T-helper 1 cell treated with Interleukin-12 subunit alpha and Interleukin-12 subunit beta and Interleukin-4 antibody, amounts not matched to agents 30 ng/mL and 1 ng/mL, for 36 hours (primary cell): ENCODE measurements at regions not wholly inside any gene's neighbourhood (a gene's known extent, or its start where the extent isn't known, plus 50 kb on each side); places are given as distances from the start of the nearest gene placed in this dataset.
"Not testable (repeated sequence)": the region's sequence is repeated elsewhere in the genome, so short reads cannot be mapped to it uniquely, and the experiment has no call there.

ENCODE experiments used
- intact Hi-C: fragments of 100-400 bp; cut with micrococcal nuclease; formaldehyde crosslinking; loops from one replicate; pipeline ENCODE4 v1.15.1; 2024

DNA sequence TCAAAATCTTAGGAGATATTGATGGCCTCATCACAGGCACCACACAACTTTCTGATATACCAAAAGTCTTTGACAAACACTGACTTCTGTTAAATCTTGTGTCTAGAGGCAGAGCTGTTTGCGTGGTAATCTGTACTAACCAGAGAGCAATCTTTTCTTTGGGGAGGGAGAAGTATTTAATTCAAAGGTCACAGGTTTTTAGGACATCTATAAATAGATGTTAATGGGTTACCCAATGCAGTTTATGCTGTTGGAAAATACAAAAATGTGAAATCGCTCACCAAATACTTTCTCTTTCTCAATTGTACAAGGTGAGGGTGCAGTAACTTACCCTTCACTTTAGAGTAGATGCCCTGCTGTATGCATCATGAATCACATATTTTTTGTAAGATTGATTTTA, 510.5 kb downstream of the NSUN3 start:
- intact Hi-C loops: no loop called here

GRCh38 chr3:94587291-94587690, 524.4 kb downstream of the NSUN3 start:
- intact Hi-C loops: no loop called here

GRCh38 chr3:94593526-94594150, 530.8 kb downstream of the NSUN3 start:
- intact Hi-C loops: no loop called here

DNA sequence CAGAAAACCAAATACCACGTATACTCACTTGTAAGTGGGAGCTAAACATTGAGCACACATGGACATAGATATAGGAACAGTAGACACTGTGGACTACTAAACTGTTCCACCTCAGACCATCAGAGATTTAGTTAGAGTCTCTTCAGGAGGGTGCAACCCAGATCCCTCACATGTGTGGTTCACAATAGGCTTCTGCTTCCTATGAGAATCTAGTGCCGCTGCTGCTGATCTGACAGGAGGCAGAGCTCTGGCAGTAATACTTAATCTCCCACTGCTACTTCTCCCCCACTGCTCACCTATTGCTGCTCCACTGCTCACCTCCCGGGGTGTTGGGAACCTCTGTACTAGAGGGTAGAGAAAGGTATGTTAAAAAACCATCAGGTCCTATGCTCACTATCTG, 533.3 kb downstream of the NSUN3 start:
- intact Hi-C loops: no loop called here

- intact Hi-C loops: no loop called here
Observed at GRCh38 chr3:94596887-94597566, 534.2 kb downstream of the NSUN3 start.

DNA sequence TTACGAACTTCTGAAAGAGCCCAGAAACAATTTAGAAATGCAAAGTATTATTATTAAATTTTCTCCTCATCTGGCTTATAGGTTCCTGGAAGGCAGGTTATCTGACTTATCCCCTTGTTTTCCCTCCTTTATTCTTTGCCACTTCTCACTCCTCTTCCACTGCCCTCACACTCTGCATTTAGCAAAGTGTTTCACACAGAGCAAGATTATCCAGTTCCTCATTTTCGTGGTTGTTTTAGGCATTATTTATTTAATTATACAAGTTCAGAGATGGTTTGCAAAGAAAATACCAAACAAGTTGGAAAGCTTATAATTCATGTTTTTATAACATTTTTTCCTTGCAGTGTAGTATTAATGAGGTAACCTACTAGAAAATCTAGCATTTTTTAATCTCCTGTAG, 544.9 kb downstream of the NSUN3 start:
- intact Hi-C loops: no loop called here

DNA sequence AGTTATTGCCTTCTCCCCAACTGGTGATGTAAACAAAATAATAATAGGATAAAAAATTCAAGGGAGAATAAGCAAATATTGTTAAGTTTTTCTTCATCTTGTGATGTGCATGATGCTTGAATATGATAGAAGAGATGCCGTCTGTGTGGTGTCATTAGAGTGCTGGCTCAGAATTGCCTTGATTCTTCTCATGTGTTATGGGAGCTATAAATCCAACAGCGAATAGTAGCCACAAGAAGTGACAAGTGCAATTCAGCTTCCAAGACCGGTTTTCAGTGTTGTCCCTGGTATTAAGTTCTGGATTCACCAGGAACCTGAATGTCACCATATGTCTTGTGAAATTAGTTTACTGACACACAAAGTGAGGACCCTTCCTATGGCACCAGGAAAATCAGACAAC, 547.0 kb downstream of the NSUN3 start:
- intact Hi-C loops: no loop called here

DNA sequence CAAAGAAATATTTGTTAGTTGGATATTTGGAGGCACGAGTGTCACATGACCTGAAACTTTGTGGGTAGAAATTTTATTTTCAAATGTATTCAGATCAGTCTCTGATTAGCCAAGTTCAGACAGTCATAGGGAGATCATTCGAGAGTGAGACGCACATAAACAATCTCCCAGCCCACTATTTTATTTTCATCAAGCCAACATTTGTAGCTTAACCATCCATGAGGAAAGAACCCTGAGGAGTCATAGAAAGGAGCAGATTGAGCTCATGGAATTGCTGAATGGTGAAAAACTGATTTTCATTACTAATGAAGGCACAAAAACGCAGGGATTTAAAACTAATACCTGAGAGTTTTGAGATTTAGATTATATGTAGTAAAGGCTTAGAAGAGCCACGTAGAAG, 548.7 kb downstream of the NSUN3 start:
- intact Hi-C loops: no loop called here

DNA sequence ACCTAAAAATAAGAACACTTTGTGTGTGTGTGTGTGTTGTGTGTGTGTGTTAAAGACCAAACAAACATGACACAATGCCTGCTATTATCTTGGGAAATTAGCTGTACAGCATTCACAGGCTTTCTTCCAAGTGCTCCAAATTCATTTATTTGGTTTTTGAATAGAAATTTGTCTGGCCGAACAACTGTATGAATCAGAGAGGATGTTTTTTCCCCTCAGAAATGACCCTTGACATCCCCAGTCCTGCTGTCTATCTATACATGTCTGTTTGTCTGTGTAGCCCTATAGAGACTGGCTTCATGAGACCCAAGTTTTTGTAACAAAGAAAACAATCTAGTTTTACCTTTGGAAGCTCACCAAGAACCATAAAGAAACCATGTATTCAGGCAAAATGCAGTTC, 549.8 kb downstream of the NSUN3 start:
- intact Hi-C loops: no loop called here

DNA sequence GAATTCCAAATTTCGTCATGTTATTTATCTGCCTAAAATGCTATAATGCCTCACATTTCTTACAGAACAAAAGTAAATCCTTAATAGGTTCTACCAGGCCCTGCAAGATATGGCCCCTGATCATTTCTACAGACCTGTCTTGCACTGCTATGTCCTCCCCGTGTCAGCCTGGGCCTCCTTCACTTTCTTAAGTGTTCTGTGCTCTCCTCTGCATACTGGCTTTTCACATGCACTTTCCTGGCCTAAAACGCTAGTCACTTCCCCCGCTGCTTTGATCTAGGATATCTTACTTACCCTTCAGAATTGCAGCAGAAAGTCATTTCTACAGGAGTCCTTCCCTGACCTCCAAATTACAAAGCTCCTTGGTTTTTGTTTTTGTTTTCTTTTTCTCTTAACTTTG, 551.3 kb downstream of the NSUN3 start:
- intact Hi-C loops: no loop called here

GRCh38 chr3:94615275-94616065, 552.6 kb downstream of the NSUN3 start:
- intact Hi-C loops: no loop called here

GRCh38 chr3:94616833-94617232, 554.0 kb downstream of the NSUN3 start:
- intact Hi-C loops: no loop called here

GRCh38 chr3:94617312-94617711, 554.5 kb downstream of the NSUN3 start:
- intact Hi-C loops: no loop called here

DNA sequence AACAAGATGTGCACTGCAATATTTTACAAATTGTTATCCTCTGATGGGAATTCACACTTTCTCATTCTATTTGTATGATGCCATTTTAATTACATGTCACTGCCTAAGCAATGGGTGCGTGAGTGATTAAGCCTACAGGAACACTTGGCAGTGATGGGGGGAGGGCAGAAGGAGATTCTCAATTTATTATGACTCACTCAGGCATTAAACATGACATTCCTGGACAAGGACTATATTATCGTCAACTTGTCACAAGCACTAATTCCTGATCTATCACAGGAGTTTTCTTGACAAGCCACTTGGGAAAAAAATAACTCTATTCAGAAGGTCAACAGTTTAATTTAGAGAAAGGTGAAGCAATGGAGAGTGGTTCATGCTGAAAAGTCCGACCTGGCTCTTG, 556.8 kb downstream of the NSUN3 start:
- intact Hi-C loops: no loop called here

DNA sequence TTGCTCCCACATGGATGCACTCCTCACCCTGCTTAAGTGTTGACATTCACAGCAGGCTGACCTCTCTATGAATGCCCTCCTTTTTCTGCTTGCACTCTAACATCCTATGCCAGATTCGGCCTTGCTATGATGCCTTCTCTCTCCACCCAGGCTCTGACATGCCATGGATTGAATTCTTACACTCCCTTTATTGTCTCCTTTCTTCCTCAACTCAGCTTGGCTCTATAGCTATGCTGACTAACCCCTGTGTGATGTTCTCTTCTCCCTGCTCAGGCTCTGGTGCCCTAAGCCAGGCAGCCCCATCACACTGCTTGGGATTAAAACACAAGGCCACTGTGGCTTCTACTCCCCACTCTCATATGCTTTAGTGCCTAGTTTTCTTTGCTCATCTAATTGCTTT, 563.7 kb downstream of the NSUN3 start:
- intact Hi-C loops: no loop called here

DNA sequence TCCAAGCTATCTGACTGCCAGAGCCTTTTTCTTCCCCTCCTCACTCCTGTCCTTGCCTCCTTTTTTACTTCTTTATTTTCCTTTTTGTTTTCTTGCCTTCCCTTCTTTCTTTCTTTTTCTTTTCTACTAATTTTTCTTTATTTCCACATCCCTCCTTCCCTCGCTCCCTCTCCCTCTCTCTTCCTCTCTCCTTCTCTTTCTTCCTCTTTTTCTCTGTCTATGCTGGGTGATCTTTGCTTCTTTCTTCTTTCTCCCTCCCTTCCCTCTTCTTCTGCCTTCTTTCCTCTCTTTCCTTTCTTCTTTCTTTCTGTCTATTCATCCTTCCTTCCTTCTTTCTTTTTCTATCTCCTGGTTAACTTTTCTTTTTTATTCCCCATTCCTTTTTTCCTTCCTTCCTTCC, 564.8 kb downstream of the NSUN3 start:
- intact Hi-C loops: no loop called here

DNA sequence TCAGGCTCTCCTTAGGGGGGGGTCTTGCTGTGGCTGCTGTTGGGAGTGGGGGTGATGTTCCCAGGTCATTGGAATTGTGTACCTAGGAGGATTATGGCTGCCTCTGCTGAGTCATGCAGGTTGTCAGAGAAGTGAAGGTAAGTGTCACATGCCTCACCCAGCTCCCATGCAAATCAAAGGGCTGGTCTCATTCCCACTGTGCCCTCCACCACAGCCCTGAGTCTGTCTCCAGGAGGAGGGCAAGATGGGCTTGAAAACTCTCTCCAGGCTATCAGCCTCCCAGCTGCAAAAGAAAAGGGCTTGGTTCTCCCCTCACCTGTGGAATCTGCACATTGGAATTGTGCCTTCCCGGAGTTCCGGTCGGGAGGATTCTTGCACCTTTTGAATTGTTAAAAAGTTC, 580.5 kb downstream of the NSUN3 start:
- intact Hi-C loops: no loop called here

DNA sequence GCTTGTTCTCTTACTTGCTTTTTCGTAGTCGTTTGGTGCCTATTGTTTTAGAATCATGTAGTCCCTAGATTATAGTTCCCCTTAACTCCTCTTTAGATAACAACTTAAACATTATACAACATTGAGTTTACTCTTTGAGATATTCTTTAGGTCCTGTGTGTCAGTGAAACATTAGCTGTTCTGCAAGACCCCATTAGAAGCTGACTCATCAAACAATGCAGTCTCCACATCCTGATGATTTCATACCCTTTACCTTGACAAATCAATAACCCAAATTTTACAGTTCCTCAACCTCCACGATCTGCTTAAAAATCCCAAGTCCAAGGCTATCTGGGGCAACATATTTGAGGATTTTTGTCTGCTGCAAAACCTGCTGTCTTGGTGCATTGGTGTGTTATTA, 582.9 kb downstream of the NSUN3 start:
- intact Hi-C loops: no loop called here

DNA sequence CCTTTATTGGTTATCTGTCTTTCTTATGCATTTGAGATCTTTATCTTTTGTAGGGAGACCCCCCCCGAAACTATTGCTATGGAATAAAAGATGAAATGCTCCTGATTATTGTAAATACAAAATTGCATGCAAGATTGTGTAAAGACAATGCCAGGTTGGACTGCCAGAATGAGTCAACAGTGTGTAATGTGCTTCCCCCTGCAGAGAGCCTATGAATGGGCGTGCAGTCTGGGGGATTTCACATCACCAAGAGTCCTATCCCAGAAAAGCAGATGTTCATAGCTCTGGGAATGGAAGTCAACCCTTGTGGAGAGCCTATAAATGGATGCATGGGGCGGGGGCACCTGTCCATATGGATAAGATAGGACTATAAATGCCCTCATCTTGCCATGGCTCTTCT, 584.3 kb downstream of the NSUN3 start:
- intact Hi-C loops: no loop called here

- intact Hi-C loops: not testable (repeated sequence)
Observed at GRCh38 chr3:94648270-94649180, 585.7 kb downstream of the NSUN3 start.

DNA sequence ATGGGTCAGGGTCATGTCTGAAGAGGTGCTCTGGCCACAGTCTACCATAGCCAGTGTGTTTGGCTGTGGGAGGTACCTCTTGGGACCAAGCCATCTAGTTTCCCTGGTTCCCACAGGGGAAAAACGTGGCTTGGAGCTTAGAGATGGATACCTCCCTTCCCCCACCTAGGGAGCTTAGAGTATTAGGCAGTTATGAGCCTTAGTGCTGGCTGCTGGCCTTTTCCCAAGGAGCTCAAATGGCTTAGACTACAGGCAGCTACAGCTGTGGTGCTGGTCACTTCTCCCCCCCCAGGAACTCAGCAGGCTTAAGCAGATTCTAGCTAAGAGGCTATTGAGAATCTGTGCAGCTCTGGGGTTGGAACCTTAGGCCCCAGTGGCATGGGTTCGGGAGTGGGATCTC, 591.2 kb downstream of the NSUN3 start:
- intact Hi-C loops: no loop called here

DNA sequence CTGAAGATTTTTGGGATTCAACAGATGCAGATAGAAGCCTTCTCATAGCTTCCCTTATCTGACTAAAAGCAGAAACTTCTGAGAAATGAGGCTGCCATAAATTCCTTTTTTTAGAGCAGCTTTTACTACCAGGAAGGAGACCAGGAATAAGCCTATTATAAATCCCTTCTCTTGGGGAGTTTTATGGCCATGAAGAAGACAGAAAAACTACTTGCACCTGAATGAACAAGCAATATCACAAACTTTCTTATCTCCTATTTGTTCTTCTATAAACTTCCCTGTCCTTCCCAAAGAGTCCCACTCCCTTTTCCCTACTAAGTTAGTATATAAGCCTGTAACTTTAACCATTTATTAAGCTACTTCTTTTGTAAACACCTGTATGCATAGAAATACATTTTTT, 603.1 kb downstream of the NSUN3 start:
- intact Hi-C loops: no loop called here
